ENCODE measurements at regions not wholly inside any gene's neighbourhood (a gene's known extent, or its start where the extent isn't known, plus 50 kb on each side); places are given as distances from the start of the nearest gene placed in this dataset.

DNA sequence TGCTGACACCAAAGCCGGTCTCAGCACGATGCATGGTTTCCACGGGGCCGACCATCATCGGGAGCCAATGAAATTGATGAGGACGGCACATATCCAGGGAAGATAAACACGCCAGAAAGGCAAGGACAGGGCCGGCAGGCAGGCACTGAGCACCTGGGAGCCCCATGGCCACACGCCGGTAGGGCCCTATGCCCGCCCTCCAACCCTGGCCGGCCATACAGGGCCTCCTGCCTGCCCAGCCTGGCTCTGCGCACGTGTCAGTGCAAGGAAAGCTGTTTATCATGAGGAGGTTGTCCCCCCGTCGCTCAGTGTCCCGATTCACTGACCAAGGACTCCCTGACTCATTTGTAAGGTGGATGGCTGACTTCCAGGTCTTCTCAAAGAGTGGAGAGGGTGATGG, 237.5 kb downstream of the GLI2 start:
- ChIA-PET POLR2A (no interaction called here), CTCF (no interaction called here)
- no peak overlapping the region for H3K27ac ChIP-seq
- no peak overlapping the region for H3K4me2 ChIP-seq
- DNase-seq (ENCODE audit: low read depth in 1 of 2, low spot score in 1 of 2) (no peak), FAIRE-seq (no peak), ATAC-seq (no peak)
- 92% methylated on average over 14 of the region's 17 CpGs for WGBS (ENCODE audit: missing lambda C conversion rate)
- TF ChIP-seq HEYL (CRISPR knock-in tag; IDR thresholded peaks at IDR 0.05) = no peak
- no peak overlapping the region for H3K4me3 ChIP-seq
- H3K9me3 ChIP-seq = no peaks in the 10 kb centered on the region
- peaks cover 19% of the 10 kb centered on the region for H3K4me1 ChIP-seq

DNA sequence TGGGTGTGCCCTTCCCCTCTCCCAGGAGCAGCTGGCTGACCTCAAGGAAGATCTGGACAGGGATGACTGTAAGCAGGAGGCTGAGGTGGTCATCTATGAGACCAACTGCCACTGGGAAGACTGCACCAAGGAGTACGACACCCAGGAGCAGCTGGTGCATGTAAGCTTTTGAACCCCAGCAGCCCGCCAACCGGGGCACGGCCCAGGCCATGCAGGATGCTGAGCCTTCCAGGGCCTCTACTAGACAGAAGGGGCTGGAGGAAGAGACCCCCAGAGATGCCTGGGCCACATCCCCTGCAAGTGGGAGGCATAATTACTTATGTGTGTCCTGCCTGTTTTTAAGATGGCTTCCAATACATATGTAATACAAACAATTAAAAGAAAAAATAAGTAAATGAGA, 239.3 kb downstream of the GLI2 start:
- CTCF ChIA-PET = interaction anchor here (0.6 to 1.4 kb wide), 5 partner anchors 13 to 618 kb away, joined by 3 to 4 read pairs (median 3); no protein-coding TSS in a partner anchor
- no peak overlapping the region for H3K4me2 ChIP-seq
- ATAC-seq (no peak), DNase-seq (ENCODE audit: low read depth in 1 of 2, low spot score in 1 of 2) (no peak), FAIRE-seq (no peak)
- 94% methylated on average over 4 of the region's 4 CpGs for WGBS (ENCODE audit: missing lambda C conversion rate)
- H3K9me3 ChIP-seq = no peaks in the 10 kb centered on the region
- POLR2A ChIA-PET = no interaction called here
- no peak overlapping the region for H3K27ac ChIP-seq
- H3K4me1 ChIP-seq = peaks cover 31% of the 10 kb centered on the region
- H3K4me3 ChIP-seq = no peak overlapping the region
- TF ChIP-seq JUN (IDR thresholded peaks at IDR 0.05) = no peak
- TF ChIP-seq RCOR1 (IDR thresholded peaks at IDR 0.05; ENCODE audit: low read depth, low read length) = no peak
- TF ChIP-seq SREBF2 (IDR thresholded peaks at IDR 0.05) = no peak
- TF ChIP-seq, protein P1, sequence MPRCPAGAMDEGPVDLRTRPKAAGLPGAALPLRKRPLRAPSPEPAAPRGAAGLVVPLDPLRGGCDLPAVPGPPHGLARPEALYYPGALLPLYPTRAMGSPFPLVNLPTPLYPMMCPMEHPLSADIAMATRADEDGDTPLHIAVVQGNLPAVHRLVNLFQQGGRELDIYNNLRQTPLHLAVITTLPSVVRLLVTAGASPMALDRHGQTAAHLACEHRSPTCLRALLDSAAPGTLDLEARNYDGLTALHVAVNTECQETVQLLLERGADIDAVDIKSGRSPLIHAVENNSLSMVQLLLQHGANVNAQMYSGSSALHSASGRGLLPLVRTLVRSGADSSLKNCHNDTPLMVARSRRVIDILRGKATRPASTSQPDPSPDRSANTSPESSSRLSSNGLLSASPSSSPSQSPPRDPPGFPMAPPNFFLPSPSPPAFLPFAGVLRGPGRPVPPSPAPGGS (IDR thresholded peaks at IDR 0.05) = no peak
- TF ChIP-seq TP53 (CRISPR knock-in tag; IDR thresholded peaks at IDR 0.05) = no peak
- TF ChIP-seq, protein P2, sequence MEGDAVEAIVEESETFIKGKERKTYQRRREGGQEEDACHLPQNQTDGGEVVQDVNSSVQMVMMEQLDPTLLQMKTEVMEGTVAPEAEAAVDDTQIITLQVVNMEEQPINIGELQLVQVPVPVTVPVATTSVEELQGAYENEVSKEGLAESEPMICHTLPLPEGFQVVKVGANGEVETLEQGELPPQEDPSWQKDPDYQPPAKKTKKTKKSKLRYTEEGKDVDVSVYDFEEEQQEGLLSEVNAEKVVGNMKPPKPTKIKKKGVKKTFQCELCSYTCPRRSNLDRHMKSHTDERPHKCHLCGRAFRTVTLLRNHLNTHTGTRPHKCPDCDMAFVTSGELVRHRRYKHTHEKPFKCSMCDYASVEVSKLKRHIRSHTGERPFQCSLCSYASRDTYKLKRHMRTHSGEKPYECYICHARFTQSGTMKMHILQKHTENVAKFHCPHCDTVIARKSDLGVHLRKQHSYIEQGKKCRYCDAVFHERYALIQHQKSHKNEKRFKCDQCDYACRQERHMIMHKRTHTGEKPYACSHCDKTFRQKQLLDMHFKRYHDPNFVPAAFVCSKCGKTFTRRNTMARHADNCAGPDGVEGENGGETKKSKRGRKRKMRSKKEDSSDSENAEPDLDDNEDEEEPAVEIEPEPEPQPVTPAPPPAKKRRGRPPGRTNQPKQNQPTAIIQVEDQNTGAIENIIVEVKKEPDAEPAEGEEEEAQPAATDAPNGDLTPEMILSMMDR (IDR thresholded peaks at IDR 0.05) = no peak
- TF ChIP-seq RARB (CRISPR knock-in tag; IDR thresholded peaks at IDR 0.05) = no peak
- no peak for TF ChIP-seq HOXB13 (CRISPR knock-in tag; IDR thresholded peaks at IDR 0.05; ENCODE audit: low read depth)
- TF ChIP-seq HOXB5 (CRISPR knock-in tag; IDR thresholded peaks at IDR 0.05) = no peak
- no peak for TF ChIP-seq CHD2 (IDR thresholded peaks at IDR 0.05; ENCODE audit: low read length, partially characterized antibody)
- no peak for TF ChIP-seq HDAC2 (IDR thresholded peaks at IDR 0.05)
- TF ChIP-seq KDM5A (IDR thresholded peaks at IDR 0.05) = no peak
- TF ChIP-seq MAFK (IDR thresholded peaks at IDR 0.05; ENCODE audit: partially characterized antibody) = no peak
- TF ChIP-seq RFX5 (IDR thresholded peaks at IDR 0.05) = no peak
- TF ChIP-seq MYC (IDR thresholded peaks at IDR 0.05; ENCODE audit: borderline replicate concordance, low read length) = no peak
- TF ChIP-seq NFE2L2 (conservative IDR thresholded peaks at IDR 0.05; ENCODE audit: low read length) = no peak

DNA sequence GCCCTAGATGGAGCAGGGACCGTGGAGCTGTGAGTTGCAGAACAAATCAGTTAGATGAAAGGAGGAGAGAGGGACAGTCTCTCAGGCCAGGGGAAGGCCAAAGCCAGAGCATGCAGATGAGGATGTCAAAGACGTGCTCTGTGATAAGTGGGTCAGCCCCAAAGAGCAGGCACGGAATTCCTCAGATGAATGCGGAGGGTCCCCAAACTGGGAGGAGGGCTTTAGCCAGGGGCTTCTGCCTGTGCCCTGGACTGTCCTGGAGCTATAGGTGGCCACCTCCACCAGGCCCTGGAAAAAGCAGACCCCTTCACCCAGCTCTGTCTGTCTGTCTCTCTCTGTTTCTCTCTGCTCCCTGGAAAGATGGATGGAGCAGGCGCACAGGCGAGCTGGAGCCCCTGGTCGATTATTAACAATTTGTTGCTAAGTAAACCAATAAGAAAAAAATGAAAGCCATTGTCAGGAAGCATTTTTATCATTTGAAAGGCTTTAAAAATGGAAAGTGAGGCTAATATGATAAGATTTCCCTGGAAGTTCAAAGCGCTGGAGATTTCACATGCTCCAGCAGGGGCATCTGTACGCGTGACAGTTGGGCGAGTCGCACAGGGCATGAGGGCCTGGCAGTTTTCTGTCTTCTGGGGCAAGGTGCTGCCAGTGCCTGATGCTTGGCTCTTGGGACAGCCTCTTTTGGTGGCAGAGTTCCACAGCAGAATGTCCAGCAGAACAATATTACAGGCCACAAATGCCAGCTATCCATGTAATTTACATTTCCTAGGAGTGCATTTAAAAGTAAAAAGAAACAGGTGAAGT, 241.0 kb downstream of the GLI2 start:
- WGBS (ENCODE audit: missing lambda C conversion rate) = 85% methylated on average over 12 of the region's 12 CpGs
- FAIRE-seq (no peak), DNase-seq (ENCODE audit: low read depth in 1 of 2, low spot score in 1 of 2) (no peak), ATAC-seq (no peak)
- Histone ChIP-seq H3K4me2 (no peak overlapping the region), H3K27ac (peak overlapping the region in 1 of 2 experiments; percentile 50; a peak in 1 of 6 replicates), H3K4me1 (peaks cover 31% of the 10 kb centered on the region), H3K4me3 (no peak overlapping the region), H3K9me3 (no peaks in the 10 kb centered on the region)
- ChIA-PET POLR2A (no interaction called here), CTCF (interaction anchor here (1.3 kb wide), 1 partner anchor 29 kb away, joined by 3 read pairs; no protein-coding TSS in a partner anchor)
- TF ChIP-seq EHF (CRISPR knock-in tag; IDR thresholded peaks at IDR 0.05) (no peak), RFX5 (IDR thresholded peaks at IDR 0.05) (no peak), KDM5A (IDR thresholded peaks at IDR 0.05) (no peak), POLR2AphosphoS2 (conservative IDR thresholded peaks at IDR 0.05; ENCODE audit: low read length) (no peak), HOXB5 (CRISPR knock-in tag; IDR thresholded peaks at IDR 0.05) (no peak), RARB (CRISPR knock-in tag; IDR thresholded peaks at IDR 0.05) (no peak), TFCP2L1 (CRISPR knock-in tag; IDR thresholded peaks at IDR 0.05) (no peak), JUN (IDR thresholded peaks at IDR 0.05) (no peak), KDM1A (IDR thresholded peaks at IDR 0.05; ENCODE audit: low read depth) (no peak)
- TF ChIP-seq, protein P3, sequence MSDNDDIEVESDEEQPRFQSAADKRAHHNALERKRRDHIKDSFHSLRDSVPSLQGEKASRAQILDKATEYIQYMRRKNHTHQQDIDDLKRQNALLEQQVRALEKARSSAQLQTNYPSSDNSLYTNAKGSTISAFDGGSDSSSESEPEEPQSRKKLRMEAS (IDR thresholded peaks at IDR 0.05) = no peak
- TF ChIP-seq, protein P4, sequence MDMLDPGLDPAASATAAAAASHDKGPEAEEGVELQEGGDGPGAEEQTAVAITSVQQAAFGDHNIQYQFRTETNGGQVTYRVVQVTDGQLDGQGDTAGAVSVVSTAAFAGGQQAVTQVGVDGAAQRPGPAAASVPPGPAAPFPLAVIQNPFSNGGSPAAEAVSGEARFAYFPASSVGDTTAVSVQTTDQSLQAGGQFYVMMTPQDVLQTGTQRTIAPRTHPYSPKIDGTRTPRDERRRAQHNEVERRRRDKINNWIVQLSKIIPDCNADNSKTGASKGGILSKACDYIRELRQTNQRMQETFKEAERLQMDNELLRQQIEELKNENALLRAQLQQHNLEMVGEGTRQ (IDR thresholded peaks at IDR 0.05) = no peak
- TF ChIP-seq, protein P5, sequence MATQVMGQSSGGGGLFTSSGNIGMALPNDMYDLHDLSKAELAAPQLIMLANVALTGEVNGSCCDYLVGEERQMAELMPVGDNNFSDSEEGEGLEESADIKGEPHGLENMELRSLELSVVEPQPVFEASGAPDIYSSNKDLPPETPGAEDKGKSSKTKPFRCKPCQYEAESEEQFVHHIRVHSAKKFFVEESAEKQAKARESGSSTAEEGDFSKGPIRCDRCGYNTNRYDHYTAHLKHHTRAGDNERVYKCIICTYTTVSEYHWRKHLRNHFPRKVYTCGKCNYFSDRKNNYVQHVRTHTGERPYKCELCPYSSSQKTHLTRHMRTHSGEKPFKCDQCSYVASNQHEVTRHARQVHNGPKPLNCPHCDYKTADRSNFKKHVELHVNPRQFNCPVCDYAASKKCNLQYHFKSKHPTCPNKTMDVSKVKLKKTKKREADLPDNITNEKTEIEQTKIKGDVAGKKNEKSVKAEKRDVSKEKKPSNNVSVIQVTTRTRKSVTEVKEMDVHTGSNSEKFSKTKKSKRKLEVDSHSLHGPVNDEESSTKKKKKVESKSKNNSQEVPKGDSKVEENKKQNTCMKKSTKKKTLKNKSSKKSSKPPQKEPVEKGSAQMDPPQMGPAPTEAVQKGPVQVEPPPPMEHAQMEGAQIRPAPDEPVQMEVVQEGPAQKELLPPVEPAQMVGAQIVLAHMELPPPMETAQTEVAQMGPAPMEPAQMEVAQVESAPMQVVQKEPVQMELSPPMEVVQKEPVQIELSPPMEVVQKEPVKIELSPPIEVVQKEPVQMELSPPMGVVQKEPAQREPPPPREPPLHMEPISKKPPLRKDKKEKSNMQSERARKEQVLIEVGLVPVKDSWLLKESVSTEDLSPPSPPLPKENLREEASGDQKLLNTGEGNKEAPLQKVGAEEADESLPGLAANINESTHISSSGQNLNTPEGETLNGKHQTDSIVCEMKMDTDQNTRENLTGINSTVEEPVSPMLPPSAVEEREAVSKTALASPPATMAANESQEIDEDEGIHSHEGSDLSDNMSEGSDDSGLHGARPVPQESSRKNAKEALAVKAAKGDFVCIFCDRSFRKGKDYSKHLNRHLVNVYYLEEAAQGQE (IDR thresholded peaks at IDR 0.05) = no peak
